Amygdala (tissue), 56 donors: ENCODE measurements at regions not wholly inside any gene's neighbourhood (a gene's known extent, or its start where the extent isn't known, plus 50 kb on each side); places are given as distances from the start of the nearest gene placed in this dataset.

ENCODE experiments used
- DNase-seq, 56 donors: peaks; one replicate each; lab custom pipeline; 2025; lab: John Stamatoyannopoulos, UW

DNA sequence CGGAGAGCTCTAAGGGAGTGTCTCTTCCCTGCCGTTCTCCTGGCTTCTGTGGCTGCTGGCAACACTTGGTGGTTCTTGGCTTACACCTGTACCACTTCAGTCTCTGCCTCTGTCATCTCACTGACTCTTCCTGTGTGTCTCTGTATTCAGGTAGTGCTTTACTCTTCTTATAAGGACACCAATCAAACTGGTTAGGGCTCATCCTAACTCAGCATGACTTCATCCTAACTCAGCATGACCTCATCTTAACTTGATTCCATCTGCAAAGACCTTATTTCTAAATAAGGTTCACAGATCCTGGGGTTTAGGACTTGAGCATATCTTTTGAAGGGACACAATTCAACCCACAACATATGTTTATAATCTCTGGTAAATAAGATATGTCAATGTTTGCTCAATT lies 51.6 kb upstream of the DSEL start:
- no peak for DNase-seq
